ENCODE measurements at regions not wholly inside any gene's neighbourhood (a gene's known extent, or its start where the extent isn't known, plus 50 kb on each side); places are given as distances from the start of the nearest gene placed in this dataset.

DNA sequence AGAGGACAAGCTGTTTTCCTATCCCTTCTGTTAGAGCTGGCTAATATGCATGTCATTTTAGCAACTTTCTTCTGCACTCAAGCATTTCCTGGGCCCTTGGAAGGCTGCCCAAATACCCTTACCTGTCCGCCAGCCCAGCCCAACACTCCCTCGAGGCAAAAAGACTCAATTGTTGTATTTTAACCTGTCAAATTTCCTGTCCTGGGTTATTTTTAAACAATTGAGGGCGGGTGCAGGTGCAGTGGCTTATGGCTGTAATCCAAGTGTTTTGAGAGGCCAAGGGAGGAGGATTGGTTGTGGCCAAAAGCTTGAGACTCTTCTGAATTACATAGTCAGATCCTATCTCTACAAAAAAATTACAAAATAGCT is 125.0 kb upstream of the ARHGAP28 start:
- TF ChIP-seq, protein P1, sequence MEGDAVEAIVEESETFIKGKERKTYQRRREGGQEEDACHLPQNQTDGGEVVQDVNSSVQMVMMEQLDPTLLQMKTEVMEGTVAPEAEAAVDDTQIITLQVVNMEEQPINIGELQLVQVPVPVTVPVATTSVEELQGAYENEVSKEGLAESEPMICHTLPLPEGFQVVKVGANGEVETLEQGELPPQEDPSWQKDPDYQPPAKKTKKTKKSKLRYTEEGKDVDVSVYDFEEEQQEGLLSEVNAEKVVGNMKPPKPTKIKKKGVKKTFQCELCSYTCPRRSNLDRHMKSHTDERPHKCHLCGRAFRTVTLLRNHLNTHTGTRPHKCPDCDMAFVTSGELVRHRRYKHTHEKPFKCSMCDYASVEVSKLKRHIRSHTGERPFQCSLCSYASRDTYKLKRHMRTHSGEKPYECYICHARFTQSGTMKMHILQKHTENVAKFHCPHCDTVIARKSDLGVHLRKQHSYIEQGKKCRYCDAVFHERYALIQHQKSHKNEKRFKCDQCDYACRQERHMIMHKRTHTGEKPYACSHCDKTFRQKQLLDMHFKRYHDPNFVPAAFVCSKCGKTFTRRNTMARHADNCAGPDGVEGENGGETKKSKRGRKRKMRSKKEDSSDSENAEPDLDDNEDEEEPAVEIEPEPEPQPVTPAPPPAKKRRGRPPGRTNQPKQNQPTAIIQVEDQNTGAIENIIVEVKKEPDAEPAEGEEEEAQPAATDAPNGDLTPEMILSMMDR (IDR thresholded peaks at IDR 0.05; ENCODE audit: poor library complexity, severe bottlenecking), result no peak
- TF ChIP-seq RAD21 (conservative IDR thresholded peaks at IDR 0.05) (no peak), TAF1 (IDR thresholded peaks at IDR 0.05; ENCODE audit: low read depth) (no peak), POLR2AphosphoS5 (IDR thresholded peaks at IDR 0.05) (no peak), EZH2 (IDR thresholded peaks at IDR 0.05; ENCODE audit: borderline replicate concordance, insufficient read depth, low read length, poor library complexity, severe bottlenecking) (no peak)
- TF ChIP-seq, protein P2, sequence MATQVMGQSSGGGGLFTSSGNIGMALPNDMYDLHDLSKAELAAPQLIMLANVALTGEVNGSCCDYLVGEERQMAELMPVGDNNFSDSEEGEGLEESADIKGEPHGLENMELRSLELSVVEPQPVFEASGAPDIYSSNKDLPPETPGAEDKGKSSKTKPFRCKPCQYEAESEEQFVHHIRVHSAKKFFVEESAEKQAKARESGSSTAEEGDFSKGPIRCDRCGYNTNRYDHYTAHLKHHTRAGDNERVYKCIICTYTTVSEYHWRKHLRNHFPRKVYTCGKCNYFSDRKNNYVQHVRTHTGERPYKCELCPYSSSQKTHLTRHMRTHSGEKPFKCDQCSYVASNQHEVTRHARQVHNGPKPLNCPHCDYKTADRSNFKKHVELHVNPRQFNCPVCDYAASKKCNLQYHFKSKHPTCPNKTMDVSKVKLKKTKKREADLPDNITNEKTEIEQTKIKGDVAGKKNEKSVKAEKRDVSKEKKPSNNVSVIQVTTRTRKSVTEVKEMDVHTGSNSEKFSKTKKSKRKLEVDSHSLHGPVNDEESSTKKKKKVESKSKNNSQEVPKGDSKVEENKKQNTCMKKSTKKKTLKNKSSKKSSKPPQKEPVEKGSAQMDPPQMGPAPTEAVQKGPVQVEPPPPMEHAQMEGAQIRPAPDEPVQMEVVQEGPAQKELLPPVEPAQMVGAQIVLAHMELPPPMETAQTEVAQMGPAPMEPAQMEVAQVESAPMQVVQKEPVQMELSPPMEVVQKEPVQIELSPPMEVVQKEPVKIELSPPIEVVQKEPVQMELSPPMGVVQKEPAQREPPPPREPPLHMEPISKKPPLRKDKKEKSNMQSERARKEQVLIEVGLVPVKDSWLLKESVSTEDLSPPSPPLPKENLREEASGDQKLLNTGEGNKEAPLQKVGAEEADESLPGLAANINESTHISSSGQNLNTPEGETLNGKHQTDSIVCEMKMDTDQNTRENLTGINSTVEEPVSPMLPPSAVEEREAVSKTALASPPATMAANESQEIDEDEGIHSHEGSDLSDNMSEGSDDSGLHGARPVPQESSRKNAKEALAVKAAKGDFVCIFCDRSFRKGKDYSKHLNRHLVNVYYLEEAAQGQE (IDR thresholded peaks at IDR 0.05; ENCODE audit: borderline replicate concordance), result no peak

Measured in neural cell (in vitro differentiated cells).